GM18520 (cell line): ENCODE measurements at regions not wholly inside any gene's neighbourhood (a gene's known extent, or its start where the extent isn't known, plus 50 kb on each side); places are given as distances from the start of the nearest gene placed in this dataset.

Source experiments
- ATAC-seq: cut with Tn5 transposase; IDR thresholded peaks from one replicate; pipeline ENCODE4 v1.9.1; 2021; ENCODE audit not compliant: unreplicated experiment

DNA sequence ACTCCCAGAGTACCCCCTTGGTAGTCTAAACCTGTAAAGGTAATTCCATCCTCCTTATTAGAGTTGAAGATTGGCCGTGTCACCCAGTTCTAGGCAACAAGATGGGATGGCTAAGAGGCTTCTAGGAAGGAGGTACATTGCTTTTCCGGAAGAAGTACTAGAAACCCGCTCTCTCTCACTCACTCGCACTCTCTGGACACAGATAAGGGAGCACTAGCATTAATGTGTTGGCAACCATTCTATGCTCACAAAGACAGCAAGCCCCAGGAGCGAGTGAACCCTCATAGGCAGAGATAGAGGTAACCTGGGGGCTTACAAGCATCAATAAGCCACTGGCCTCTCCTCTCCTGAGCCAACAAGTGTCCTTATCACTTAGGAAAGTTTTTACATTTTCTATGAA is 503.2 kb upstream of the JARID2 start:
- ATAC-seq = no peak

DNA sequence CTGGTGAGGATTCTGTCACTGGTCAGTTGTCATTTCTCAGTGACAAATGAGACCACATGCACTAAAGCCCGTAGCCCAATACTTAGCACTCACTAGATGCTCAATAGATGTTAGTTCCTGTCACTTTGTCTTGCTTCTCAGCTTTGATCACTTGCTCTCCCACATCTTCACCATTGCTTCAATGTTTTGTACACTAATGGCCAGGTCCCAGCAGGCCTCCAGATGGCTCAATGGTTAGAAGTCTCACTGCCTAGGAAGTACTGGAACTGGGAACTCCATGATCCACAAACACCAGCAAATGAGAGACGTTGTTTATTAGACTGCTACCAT is 502.8 kb upstream of the JARID2 start:
- ATAC-seq = no peak

DNA sequence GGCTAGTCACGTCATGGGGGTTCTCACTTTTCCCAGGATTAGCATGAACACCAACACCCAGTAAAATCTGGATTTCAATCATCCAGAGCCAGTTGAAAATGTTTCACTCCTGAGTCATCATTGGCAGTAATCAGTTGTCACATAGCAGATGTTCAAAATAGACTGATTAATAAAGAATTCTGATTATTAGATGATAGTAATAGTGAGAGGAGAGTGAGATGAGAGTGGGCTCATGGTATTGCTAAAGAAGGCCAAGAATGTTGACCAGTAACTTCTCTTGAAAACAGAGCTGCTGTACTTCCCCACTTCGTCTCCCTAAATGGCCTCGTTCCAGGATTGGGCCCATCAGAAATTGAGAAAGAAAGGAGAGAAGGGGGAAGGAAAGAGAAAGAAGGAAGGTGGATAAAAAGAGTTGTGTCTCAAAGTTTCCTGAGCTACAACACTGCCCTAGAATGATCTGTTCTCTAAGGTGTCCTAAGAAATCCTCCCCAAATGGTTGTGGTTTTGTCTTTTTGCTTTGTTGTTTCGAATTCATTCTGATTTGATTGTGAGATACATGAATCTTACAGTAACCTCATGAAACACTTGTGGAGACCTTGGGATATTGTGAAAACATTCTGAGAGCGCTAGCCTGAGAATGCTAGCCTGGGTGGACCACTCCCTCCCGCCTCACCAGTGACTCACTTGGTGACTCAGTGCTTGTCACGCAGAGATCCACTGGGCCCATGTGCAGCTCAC is 502.2 kb upstream of the JARID2 start:
- ATAC-seq = no peak

DNA sequence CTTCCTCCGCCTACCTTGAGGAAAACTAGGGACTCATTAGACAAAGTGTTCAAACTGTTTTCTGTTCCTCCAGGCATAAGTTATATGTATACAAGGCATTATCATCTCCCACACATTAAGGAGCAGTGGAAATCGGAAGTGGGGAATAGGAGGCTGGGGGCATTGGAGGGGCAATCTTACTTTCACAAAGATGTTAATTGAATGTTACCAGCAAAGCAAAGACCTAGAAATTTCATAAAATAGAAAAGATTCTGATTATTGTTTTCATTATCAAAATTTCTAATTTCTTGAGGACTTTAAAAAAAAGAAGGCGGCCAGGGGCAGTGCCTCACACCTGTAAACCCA is 501.7 kb upstream of the JARID2 start:
- ATAC-seq = no peak

DNA sequence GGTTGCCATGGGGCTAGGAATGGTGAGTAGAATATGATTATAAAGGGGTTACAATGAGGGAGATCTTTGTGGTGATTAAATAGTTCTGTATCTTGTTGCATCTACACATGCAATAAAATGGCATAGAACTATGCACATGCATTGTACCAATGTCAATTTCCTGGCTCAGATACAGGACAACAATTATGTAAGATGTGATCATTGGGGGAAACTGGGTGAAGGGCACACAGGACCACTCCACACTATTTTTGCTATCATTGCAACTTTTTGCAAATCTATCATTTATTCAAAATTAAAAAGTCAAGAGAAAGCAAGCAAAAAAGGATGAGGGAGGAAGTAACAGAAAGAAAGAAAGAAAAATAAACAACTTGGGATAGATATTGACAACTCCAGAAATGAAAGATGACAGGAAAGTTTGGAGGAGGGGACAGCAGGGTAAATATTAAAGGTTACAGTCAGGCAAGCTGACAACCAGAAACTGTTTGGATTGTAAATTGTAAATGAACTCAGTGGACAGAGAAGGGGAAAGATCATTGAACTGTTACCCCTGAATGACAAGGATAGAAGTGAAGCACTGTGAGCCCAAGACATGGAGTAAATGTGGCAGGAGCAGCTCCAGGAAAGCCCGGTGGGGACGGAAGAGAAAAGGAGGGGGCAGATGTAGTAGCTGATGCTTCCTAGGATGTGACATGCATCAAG is 499.6 kb upstream of the JARID2 start:
- no peak for ATAC-seq

DNA sequence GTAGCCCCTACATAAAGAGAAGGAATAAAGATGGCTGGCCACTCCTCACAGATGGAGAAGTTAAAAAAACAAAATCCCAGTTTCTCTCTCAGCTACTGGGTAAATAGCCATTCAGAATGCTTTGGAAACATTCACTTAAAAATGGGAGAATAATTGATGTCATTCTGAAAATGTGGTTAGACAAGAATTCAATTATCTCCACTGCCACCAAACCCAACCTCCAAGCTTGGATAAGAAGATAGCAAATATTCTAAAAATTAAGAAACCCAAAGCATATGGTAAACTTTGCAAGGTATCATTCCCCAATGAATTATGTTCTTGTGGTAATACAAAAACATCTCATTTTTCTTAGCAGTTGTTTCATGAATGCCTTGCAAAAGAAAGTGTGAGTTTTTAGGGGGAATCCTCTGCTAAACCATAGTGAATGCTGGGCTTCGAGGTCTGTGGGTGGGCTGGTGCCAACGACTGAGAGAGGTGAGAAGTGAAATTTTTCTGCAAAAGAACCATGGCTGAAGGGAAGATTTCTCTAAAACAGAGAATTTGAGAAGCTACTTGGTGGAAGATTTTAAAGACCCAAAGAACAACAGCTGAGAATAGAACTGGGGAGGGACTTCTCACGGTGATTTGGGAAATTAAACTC is 497.9 kb upstream of the JARID2 start:
- ATAC-seq = no peak

DNA sequence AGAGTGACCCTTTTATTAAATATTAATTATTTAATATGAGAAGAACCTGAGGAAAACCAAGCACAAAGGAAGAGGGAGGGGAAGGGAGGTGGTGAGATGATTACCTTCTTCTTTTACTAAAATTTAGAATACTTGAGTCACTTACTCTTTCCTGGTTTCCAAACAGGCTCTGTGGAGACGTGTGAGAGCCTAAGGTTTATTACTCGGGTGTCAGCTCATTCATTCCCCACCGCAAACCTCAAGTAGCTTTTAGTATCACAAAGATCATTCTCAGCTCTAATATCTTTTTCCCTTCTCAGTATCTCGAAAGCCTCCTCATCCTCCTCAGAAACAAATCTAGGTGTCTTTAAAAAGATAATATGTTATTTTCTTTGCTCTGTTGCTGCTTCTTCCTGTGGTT is 497.2 kb upstream of the JARID2 start:
- no peak for ATAC-seq

DNA sequence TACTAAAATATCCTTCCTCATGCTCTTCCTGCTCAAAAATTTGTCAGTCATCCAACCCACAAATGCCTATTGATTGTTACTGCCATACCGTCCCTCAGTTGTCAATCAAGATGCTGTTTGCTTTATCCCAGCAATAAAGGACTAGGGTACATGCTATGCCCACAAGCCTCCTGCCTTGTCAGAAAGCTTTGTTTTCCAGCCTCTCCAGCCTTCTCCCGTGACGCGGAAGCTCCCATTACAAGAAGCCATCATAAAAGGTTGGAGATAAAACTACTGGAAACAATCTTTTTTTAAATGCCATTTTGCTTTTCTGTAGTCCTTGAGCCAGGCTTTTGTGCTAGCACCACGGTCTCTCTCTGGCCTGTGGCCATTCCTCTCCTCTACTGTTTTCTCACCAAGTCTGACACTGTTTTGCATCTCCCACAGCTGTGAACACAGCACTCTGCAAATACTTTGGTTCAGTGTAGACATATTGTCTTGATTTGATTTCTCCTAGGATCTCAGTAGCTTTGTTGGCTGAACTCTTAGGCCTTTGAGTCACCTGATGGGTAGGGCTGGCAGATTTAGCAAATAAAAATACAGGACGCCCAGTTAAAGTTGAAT is 495.7 kb upstream of the JARID2 start:
- ATAC-seq = no peak

DNA sequence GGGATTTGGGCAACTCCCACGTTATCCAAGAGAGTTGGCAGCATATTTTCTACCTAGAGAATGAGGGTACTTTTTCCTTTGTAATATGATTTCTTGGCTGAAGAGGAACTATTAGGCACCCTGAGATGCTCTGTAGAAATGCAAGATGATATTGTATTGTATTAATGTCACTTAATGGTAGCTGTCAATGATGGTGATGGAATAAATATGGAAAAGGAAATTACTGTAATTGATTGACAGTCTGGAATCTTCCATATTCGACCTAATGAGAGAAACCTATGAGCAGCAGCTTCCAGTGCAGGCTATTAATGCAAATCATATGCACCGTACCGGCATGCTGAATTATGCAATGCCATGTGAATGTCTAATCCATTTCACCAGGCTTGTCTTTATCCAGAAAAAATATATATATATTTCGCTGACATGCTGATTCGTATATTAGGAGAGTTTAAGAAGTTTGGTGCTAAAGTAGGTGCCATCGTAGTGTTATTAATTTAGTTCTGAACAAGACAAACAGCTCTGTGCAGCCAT is 494.2 kb upstream of the JARID2 start:
- no peak for ATAC-seq

DNA sequence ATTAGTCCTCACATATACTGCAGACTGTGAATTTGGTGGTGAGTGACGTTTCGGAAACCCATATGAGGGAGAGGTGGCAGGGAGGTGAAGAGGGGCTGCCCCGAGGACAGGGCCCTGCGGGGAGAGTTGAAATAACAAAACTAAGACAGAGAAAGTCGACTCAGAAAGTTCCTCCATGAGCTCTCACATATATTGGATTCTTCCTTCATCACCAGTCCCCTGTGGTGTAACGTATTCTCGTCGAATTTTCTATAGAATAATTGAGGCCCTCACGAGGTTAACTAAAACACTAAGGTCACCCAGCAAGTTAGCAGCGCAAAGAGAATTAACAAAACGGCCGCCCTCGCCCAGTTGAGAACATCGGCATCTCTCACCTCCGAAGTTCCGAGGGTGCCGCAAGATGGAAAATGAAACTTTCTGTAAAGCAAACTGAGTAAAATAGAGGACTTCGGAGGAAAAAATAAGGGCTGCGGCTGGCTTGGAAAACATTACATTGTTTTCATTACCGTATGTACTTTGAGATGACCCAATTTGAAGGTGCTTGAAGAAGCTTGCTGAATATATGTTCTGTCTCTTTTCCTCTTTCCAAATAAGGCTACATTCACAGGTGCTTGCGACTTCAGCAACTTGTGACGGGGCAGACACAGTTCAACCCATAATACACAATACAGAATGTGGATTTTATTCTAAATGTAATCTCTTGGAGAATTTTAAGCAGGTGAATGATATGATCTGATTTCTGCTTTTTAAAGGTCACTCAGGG is 490.9 kb upstream of the JARID2 start:
- ATAC-seq = peak; percentile 93

DNA sequence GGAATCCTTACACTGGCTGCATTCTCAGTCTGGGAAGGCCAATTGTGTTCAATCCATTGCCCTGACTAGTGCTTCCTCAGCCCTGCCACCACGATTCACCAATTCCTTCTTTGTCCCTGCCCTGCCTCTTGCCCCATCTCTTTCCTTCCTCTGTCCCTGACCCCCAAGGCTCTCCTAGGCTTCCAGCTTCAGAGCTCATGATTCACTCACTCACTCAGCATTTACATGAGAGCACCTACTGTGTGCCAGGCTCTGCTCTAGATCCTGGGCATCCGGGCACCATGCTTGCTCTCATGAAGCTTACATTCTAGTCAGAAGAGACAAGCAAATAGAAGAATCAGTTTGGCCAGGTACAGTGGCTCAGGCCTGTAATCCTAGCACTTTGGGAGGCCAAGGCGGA is 489.5 kb upstream of the JARID2 start:
- no peak for ATAC-seq

DNA sequence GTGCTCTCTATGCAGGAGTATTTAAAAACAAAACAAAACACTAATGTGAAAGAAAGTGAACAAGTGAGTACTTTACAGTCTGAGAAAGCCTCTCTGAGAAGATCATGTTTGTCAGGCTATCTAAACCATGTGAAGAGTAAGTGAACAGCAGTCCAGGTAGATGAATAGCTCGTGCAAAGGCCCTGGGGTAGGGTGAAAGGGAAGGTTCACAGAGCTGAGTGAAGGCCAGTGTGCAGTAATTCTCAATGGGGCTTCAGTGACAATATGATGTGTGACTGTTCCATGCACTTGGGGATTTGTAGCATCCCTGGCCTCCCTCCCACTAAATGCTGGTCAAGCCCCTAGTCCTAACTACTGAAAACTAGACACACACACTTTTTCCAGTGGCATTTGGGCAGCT is 488.9 kb upstream of the JARID2 start:
- no peak for ATAC-seq

DNA sequence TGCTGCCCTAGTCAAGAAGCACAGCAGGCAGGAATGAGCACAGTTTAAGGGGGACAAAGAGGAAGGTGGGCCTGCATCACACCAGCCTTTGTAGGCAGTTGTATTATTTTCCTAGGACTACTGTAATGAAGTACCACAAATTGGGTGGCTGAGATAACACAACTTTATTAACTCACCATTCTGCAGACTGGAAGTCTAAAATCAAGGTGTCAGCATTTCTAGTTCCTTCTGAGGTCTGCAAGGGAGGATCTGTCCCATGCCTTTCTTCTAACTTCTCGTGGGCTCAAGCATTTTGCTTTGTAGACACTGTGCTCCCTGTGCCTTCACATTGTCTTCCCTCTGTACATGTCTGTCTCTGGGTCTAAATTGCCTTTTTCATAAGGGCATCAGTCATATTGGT is 488.5 kb upstream of the JARID2 start:
- ATAC-seq = no peak

DNA sequence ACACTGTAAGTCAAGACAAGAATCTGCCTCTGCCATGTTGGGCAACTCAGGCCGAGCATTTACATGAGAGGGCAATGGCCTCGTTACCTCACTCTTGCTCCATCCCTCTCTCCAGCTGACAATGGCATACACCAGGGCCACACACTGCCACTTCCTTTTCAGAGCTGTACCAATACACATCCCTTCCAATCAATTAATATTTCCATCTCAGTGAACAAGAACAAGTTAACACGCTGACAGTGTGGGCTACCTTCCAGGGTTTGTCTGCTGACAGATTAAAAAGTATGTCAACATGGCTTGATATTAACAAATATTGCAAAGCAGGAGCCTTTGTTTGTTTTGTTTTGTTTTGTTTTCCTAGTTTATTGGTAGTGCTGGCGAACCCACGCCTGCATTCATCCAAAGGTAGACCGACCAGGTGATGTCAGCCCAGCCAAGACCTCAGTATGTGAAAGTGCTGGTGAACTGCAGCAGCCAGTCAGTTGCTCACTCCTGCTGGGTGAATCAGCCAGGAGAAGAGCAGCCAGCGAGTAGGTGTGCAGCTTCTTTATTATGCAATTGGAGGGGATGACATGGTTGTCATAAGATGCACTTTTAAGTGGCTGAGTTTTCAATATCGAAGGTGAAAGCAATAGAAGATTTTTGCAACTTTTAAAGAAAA is 487.3 kb upstream of the JARID2 start:
- ATAC-seq = no peak

DNA sequence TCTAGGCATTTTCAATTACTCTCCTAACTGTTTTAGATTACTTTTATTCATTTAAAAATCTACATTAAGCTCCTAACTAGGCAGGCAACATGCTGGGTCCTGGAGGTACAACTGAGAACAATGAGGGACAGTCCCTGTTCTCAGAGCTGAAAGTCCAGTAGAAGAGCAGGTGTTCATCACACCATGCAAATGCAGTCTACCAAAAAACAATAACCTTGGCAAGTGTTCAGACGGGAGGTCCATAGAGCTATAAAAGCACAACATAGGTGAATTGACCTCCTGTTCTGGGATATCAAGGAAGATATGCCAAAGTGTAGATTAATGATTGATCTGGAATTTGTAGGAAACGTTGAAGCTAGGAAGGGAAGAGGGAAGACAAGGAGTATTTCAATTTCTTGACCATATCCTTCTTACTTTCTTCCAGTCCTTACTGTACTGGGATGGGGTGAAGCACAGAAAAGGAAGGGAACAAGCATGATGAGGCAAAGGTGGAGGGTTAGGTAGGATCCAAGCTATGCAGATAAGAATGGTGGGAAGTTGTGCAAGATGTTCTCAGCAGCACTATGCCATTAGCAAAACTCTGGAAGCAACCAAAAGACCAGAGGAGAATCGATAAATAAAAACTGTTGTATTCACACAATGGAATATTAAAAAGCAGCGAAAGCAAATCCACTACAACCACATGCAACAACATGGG is 485.7 kb upstream of the JARID2 start:
- no peak for ATAC-seq

DNA sequence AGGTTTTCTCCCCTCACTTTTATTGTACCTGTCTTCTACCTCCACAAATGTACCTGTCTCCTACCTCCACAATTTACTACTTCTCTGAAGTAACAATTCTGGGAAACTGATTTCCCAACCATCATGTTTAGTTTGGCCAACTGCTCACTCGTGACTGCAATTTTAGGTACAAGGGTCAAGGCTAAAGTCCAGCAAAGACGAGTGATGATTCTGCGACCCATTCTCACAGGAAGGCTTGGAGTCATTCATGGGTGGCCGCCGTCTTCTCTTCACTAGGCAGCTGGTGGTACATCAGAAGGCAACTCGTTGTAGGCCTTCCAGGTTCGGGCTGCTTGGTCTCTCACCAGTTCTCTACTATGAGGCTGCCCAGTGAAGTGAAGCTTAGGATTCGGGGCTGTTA is 483.8 kb upstream of the JARID2 start:
- no peak for ATAC-seq

DNA sequence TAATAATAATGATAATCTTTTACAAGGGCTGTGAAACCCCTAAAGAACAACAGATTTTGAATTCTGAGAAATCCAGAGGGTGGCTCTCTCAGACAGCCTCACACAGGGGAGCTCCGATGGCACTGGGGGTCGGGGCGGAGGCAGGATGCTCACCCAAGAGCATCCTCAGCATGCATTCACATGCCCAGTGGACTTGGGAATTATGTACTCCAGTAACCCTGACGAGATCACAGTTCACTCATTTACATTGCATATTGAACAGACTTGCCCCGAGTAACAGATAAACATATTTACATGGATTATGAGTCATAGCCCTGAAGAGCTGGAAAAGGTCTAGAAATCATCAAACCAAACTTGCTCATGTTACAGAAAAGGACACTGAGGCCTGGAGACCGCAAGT is 482.7 kb upstream of the JARID2 start:
- ATAC-seq = no peak

DNA sequence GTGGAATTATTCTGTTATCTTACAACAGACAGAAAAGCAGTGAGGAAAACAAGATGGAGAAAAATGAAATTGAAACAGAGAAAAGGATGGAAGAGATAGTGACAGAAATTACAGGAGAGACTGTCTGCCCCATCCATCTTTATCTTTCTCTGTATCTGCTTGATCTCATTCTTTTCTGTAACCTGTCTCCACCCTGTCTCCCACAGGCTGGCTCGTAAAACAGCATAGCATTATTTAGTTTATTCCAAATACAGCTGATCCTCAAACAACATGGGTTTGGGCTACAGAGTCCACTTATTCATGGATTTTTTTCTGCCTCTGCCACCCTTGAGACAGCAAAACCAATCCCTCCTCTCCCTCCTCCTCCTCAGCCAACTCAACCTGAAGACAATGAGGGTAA is 482.3 kb upstream of the JARID2 start:
- no peak for ATAC-seq

DNA sequence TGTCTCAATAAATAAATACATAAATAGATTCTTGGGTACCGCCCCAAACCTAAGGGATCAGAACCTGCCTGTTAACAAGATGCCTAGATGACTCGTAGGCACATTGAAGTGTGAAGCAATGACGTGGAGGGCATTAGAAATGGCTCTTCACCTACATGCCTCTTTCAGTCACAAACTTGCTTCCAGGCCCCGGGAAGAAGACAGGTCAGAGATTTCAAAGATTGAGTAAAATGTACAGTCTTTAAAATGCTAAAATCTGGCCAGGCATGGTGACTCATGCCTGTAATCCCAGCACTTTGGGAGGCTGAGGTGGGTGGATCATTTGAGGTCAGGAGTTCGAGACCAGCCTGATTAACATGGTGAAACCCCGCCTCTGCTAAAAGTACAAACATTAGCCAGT is 480.8 kb upstream of the JARID2 start:
- ATAC-seq = no peak

DNA sequence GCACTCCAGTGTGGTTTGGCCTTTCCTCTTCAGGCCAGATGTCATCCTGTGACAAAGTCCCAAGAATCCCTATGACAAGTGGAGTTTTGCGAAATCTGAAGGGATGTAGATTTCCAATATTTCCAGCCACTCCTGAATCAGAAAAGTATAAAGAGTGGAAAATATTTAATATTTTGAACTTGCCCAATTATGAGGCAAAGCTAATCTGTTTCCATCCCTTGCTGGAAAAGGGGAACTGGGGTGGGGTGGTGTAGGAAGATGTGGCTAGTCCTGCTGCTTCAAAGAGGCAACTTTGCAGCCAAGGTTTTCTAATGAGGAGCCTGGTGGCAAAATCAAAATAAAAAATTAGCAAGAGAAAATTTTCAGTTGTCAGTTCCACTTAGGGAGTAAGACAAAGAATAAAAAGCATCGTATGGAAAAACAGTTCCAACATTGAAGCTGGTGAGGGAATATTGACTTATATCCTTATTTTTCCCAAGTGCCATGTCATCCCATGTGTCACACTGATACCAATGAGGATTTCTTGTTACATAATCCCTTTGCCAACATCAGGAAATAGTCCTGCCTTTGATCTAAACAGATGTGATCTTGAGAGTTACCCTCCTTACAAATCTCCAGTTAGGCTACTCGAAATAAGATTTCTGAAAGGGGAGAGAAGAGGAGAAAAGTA is 480.0 kb upstream of the JARID2 start:
- ATAC-seq = no peak
